Pons (tissue), 1 donor: ENCODE measurements at regions not wholly inside any gene's neighbourhood (a gene's known extent, or its start where the extent isn't known, plus 50 kb on each side); places are given as distances from the start of the nearest gene placed in this dataset.
A peak's percentile ranks its signal among the peaks of the same experiment; 100 is the strongest.
"Not testable (repeated sequence)": the region's sequence is repeated elsewhere in the genome, so short reads cannot be mapped to it uniquely, and the experiment has no call there.

Experiments
- DNase-seq: peaks from one replicate; pipeline ENCODE4 v3.0.0-alpha.2; 2016; ENCODE audit warnings: low spot score

DNA sequence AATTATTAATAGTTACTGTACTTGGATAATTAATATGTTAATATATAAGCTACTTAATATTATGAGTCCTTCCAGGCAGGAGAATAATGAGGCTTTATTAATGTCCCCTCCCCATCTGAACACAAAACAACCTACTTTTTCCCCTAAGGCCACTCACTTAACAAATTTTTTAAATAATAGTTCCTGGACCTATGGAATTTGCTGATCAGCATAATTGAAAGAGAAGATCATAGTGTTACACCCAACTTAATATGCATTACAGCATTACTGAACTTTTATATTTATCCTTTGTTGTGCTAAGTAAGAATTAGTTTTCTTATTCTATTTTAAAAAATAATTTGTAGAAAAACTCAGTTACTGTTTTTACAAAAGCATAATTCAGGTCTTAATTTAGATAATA, 1537.7 kb upstream of the GOT2 start:
- no peak for DNase-seq

- no peak for DNase-seq
Measured at GRCh38 chr16:60271025-60271771, 1537.1 kb upstream of the GOT2 start.

- DNase-seq: no peak
Measured at GRCh38 chr16:60261425-60261824, 1527.3 kb upstream of the GOT2 start.

- no peak for DNase-seq
Measured at GRCh38 chr16:60259956-60260355, 1525.8 kb upstream of the GOT2 start.

DNA sequence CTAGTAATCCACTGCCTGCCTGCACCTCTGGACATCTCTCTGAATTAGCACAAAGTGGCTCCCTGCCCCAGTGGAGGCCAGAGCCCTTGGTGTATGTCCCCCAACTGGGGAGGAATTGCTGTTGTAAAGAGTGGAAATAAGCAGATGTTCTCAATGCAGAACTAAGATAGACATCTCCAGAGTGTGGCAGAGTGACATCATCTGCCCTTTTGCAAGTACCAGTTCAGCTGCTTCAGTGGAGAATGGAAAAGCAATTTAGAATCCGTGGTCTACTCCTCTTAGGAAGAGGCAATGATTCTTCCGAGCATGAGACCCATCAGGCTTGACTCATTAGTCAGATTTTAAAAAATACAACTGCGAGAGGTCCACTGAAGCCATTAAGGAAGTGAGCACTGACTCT, 1512.0 kb upstream of the GOT2 start:
- no peak for DNase-seq

DNA sequence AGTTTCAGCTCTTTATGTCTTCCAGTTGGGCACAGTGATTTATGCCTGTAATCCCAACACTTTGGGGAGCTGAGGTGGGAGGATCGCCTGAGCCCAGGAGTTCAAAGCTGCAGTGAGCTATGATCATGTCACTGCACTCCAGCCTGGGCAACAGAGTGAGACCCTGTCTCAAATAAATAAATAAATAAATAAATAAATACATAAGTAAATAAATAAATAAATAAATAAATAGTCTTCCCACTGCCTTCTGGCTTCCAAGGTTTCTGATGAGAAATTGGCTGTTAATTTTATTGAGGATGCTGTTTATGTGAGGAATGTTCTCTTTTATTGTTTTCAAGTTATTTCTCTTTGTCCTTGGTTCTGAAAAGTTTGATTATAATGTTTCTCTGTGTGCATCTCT, 1507.6 kb upstream of the GOT2 start:
- no peak for DNase-seq

DNA sequence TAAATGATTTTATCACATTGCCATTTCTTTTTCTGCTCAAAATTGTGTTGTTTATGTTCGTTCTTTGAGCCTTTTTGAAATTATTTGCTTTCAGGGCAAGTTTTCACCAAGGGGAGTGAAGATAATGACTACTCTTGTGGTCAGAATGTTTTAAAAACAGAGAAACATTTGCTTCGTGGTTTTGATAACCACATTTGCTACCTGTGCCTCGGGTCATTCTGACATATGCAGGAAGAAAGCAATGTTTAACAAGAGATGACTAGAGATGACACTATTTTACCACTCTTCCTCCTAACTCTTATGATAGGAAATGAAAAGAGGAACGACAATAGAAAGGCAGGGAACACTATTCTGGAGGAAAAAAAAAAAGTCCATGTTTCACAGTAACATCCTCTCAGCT, 1496.5 kb upstream of the GOT2 start:
- no peak for DNase-seq

DNA sequence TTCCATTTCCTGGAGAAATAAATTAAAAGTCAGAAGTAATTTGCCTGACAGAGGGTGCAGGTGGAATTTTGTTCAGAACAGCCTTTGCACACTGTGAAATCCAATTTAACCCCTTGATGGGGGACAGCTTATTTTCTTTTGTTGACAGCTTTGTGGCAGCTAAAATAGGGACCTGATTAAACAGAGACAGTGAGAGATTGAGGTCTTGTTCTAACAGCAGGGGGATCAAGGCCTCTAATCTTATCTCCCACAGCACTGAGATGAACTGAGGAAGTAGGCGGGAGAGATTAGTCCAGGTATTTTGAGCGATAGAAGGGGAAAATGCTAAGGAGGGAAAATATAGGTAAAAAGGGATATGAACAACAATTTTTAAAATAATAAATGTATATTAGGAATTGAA, 1491.4 kb upstream of the GOT2 start:
- no peak for DNase-seq

DNA sequence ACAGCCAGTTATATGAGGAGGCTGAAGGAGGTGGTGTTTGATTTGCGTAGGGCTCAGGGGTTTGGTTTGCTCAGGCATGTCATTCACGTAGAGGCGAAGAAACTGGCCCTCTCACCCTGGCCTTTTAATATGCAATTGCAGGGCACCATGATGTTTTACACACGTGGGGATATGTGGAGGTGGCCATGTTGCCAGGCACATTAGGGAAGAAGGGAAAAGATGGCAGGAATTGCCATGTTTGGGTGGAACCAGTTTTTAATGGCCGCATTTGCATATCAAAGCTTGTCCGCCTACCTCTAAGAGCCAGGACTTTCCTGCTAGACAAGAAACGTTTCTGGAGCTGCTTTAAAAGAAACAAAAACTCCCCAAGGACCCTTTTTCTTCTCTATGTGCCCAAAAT, 1483.7 kb upstream of the GOT2 start:
- no peak for DNase-seq

DNA sequence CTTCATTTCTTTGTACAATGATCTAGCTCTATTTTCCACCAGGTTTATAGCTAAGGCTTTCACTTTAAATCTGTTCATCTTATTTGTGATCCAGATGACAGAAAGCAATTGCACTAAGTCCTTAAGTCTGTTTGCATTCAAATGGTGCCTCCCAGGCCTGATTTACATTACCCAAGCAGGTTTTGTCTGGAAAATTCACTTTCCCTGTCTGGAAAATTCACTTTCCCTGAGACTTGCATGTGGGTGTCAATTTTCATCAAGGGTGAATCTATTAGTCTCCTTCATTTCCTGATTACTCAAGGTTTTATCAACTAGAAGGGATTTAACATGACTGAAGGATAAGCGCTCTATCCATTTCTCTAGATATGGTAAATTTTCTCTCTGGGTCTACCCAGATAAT, 1480.2 kb upstream of the GOT2 start:
- DNase-seq: no peak

DNA sequence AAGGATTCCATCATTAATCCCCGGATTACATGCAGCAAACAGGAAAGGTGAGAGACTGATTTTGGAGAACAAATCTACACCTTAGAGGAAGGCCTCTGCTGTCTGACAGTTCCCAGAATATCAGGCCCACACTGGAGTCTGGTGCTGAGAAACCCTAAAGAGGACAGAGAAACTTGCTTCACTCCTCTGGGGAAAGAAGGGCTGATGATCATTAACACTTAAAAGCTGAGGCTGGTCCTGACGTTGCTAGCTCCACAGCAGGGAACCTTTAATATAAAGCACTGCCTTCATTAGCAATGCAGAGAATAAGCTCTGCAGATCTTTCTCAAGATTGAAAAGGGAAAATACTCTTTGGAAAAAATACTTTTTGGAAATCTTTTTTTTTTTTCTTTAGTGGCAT, 1472.4 kb upstream of the GOT2 start:
- DNase-seq: no peak

GRCh38 chr16:60204181-60204580, 1470.1 kb upstream of the GOT2 start:
- DNase-seq: no peak

GRCh38 chr16:60203525-60204124, 1469.5 kb upstream of the GOT2 start:
- peak; percentile 31 for DNase-seq

DNA sequence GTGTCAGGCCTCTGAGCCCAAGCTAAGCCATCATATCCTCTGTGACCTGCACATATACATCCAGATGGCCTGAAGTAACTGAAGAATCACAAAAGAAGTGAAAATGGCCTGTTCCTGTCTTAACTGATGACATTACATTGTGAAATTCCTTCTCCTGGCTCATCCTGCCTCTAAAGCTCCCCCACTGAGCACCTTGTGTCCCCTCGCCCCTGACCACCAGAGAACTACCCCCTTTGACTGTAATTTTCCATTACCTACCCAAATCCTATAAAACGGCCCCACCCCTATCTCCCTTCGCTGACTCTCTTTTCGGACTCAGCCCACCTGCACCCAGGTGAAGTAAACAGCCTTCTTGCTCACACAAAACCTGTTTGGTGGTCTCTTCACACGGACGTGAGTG, 1466.6 kb upstream of the GOT2 start:
- not testable (repeated sequence) for DNase-seq

DNA sequence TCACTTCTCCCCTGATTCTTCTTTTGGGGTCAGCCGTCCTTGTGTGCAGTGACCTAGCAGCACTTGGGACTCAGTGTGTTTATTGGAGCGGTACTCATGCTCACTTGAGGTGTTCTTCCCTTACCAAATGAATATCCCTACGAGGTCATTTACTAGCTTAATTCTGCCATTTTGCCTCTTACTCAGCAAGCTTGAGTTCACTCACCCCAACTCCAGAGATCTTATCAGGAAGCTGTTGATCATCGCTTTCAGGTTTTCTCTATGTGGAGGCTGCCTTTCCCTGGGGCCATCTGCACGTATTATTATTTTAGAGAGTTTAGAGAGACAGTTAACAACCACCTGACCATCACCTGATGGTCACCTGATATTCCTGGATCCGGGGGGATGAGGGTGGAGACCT, 1466.0 kb upstream of the GOT2 start:
- no peak for DNase-seq

DNA sequence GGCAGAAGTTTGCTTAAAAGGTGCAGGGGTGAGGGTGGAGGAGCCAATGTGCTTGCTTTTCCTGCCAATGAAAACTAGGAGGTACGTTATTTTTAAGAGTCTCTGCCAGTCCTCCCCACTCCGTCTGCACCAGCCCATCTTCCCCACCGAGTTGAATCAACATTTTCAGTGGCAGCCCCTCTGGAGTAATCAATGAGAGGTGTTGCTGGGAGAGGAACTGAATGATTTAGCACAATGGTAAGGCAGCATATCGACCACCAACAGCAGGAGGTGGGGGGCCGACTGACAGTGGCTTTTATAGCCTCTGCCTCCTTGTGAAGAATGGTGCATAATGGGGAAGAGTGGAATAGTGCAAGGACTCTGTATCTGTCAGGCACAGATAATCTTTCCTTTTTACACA, 1465.0 kb upstream of the GOT2 start:
- no peak for DNase-seq

DNA sequence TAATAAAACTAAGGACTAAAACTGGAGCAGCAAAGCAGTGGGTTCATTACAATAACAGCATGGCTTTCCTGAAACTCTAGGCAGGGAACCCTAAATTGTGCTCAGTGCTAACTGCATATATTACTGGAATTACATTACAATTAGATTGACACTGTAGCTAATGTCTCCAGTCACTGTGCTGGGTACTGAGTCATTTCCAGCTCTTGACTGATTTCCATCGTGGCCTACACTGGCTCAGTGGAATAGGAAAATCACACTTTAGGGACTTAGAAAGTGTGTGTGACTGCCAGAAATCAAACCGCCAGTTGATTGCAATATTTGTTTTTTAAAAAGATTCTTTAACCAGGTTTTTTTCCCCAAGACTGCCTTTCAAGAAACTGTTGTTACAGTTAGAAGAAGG, 1447.4 kb upstream of the GOT2 start:
- DNase-seq: no peak

DNA sequence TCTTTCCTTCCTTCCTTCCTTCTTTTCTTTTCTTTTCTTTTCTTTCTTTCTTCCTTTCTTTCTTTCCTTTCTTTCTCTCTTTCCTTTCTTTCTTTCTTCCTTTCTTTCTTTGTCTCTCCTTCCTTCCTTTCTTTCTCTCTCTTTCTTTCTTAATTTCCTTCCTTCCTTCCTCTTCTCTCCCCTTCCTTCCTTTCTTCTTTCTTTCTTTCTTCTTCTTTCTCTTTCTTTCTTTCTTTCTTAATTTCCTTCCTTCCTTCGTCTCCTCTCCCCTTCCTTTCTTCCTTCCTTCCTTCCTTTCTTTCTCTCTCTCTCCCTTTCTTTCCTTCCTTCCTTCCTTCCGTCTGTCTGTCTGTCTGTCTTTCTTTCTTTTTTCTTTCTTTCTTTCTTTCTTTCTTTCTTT, 1446.5 kb upstream of the GOT2 start:
- no peak for DNase-seq

GRCh38 chr16:60170196-60170595, 1436.1 kb upstream of the GOT2 start:
- no peak for DNase-seq

DNA sequence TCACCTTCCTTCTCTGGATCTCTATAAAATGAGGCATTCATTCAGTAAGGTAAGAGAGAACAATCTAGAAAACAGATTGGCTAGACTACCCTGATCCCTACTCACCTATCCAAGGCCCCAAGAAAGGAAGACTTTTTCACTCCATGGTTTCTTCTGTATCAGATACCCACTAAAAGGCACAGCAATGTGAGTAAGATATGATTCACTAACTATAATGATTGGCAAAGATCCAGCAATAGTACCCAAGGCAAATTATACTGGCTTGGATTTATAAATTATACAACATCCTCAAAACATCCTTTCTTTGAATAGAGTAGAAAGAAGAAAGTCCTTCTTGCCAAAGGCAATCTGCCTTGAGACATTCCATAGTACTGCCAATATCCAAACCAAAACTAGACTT, 1432.0 kb upstream of the GOT2 start:
- no peak for DNase-seq

GRCh38 chr16:60151987-60152386, 1417.9 kb upstream of the GOT2 start:
- no peak for DNase-seq

GRCh38 chr16:60150907-60151306, 1416.8 kb upstream of the GOT2 start:
- no peak for DNase-seq

- DNase-seq: no peak
Measured at GRCh38 chr16:60143348-60143705, 1409.2 kb upstream of the GOT2 start.

GRCh38 chr16:60142619-60143347, 1408.7 kb upstream of the GOT2 start:
- DNase-seq: no peak
